Inflammatory macrophage (primary cell): ENCODE measurements at regions not wholly inside any gene's neighbourhood (a gene's known extent, or its start where the extent isn't known, plus 50 kb on each side); places are given as distances from the start of the nearest gene placed in this dataset.

Experiments
- DNase-seq, 2 donors: peaks; one replicate each; pipeline ENCODE4 v3.0.0-alpha.2; 2020 to 2022

GRCh38 chr11:41982276-41982675 lies 522.8 kb upstream of the LRRC4C start:
- DNase-seq = no peak

GRCh38 chr11:41982975-41983374 lies 523.5 kb upstream of the LRRC4C start:
- no peak for DNase-seq

GRCh38 chr11:41983475-41983874 lies 524.0 kb upstream of the LRRC4C start:
- no peak for DNase-seq

GRCh38 chr11:41984023-41984422 lies 524.6 kb upstream of the LRRC4C start:
- DNase-seq = no peak

GRCh38 chr11:41985799-41986198 lies 526.3 kb upstream of the LRRC4C start:
- DNase-seq = no peak

- DNase-seq = no peak
Measured at GRCh38 chr11:41988951-41989572, 529.6 kb upstream of the LRRC4C start.

GRCh38 chr11:41989823-41990380 lies 530.5 kb upstream of the LRRC4C start:
- DNase-seq = no peak

- no peak for DNase-seq
Measured at GRCh38 chr11:41996533-41996932, 537.1 kb upstream of the LRRC4C start.

GRCh38 chr11:41997844-41998401 lies 538.5 kb upstream of the LRRC4C start:
- DNase-seq = no peak

GRCh38 chr11:41999066-41999465 lies 539.6 kb upstream of the LRRC4C start:
- DNase-seq = no peak

GRCh38 chr11:42003801-42004200 lies 544.3 kb upstream of the LRRC4C start:
- DNase-seq = no peak

GRCh38 chr11:42006766-42007165 lies 547.3 kb upstream of the LRRC4C start:
- DNase-seq = no peak

- no peak for DNase-seq
Measured at GRCh38 chr11:42012271-42012670, 552.8 kb upstream of the LRRC4C start.

GRCh38 chr11:42013656-42014201 lies 554.3 kb upstream of the LRRC4C start:
- no peak for DNase-seq

GRCh38 chr11:42021911-42022310 lies 562.5 kb upstream of the LRRC4C start:
- no peak for DNase-seq

- DNase-seq = no peak
Measured at GRCh38 chr11:42023267-42023666, 563.8 kb upstream of the LRRC4C start.

GRCh38 chr11:42025121-42025803 lies 565.8 kb upstream of the LRRC4C start:
- no peak for DNase-seq

- no peak for DNase-seq
Measured at GRCh38 chr11:42034826-42035225, 575.4 kb upstream of the LRRC4C start.

- no peak for DNase-seq
Measured at GRCh38 chr11:42036201-42036600, 576.7 kb upstream of the LRRC4C start.

GRCh38 chr11:42043312-42043711 lies 583.9 kb upstream of the LRRC4C start:
- no peak for DNase-seq

GRCh38 chr11:42047637-42048555 lies 588.4 kb upstream of the LRRC4C start:
- DNase-seq = no peak

GRCh38 chr11:42049186-42049585 lies 589.7 kb upstream of the LRRC4C start:
- no peak for DNase-seq

- no peak for DNase-seq
Measured at GRCh38 chr11:42049650-42050049, 590.2 kb upstream of the LRRC4C start.
